IMR-90 (cell line): ENCODE measurements at regions not wholly inside any gene's neighbourhood (a gene's known extent, or its start where the extent isn't known, plus 50 kb on each side); places are given as distances from the start of the nearest gene placed in this dataset.

ENCODE experiments used
- ATAC-seq: fragments of 200-7000 bp; cut with Tn5 transposase; 2 replicates; pipeline ENCODE4 v1.9.1; 2020; ENCODE audit warnings: low read depth, mild to moderate bottlenecking, moderate library complexity
- BruUV-seq: library from RNA; stranded (reverse); fragments of 400-500 nt; replicated peaks from 2 replicates; lab custom pipeline; 2021; lab: Mats Ljungman, UMichigan
- CTCF ChIA-PET: fragments of 300-600 bp; formaldehyde crosslinking; extraction: SDS; loops from one replicate; lab custom pipeline; 2021; ENCODE audit warnings: antibody characterized with exemption; lab: Yijun Ruan, JAX
- POLR2A ChIA-PET: fragments of 300-600 bp; sonication (Branson Sonifier 250); formaldehyde crosslinking; loops from one replicate; lab custom pipeline; 2022; ENCODE audit warnings: antibody characterized with exemption; ENCODE audit not compliant: unreplicated experiment; lab: Charles Lee
- DNase-seq: peaks from one replicate; pipeline ENCODE4 v3.0.0; 2013
- H2AFZ ChIP-seq: replicated peaks from 2 replicates; pipeline ENCODE3; 2013; ENCODE audit warnings: low read length, mild to moderate bottlenecking; ENCODE audit not compliant: poor library complexity
- H2AK5ac ChIP-seq: 2 replicates; pipeline ENCODE4 v1.6.1; 2013; ENCODE audit warnings: low read depth, low read length, inconsistent platforms
- H2AK9ac ChIP-seq: replicated peaks from 2 replicates; pipeline ENCODE3; 2013; ENCODE audit warnings: mild to moderate bottlenecking, low read depth, low read length, moderate library complexity; ENCODE audit not compliant: poor library complexity
- H2BK120ac ChIP-seq: 2 replicates; pipeline ENCODE4 v1.6.1; 2013; ENCODE audit warnings: low read depth, low read length, inconsistent platforms
- H2BK15ac ChIP-seq: 3 replicates; pipeline ENCODE4 v1.6.1; 2013; ENCODE audit warnings: low read depth, low read length, inconsistent platforms
- H2BK20ac ChIP-seq: 2 replicates; pipeline ENCODE4 v1.6.1; 2013; ENCODE audit warnings: low read depth, mild to moderate bottlenecking, inconsistent platforms, low read length, moderate library complexity
- H2BK5ac ChIP-seq: 2 replicates; pipeline ENCODE4 v1.6.1; 2013; ENCODE audit warnings: mild to moderate bottlenecking, low read depth, low read length, inconsistent platforms; ENCODE audit not compliant: poor library complexity, severe bottlenecking
- H3K14ac ChIP-seq: replicated peaks from 2 replicates; pipeline ENCODE4 v1.6.1; 2013; ENCODE audit warnings: low read depth, low read length, inconsistent platforms
- H3K18ac ChIP-seq: 2 replicates; pipeline ENCODE4 v1.6.1; 2013; ENCODE audit warnings: low read depth, low read length, control low read depth
- H3K23ac ChIP-seq: 2 replicates; pipeline ENCODE4 v1.6.1; 2013; ENCODE audit warnings: low read depth, low read length, inconsistent platforms
- H3K27ac ChIP-seq: 2 replicates; pipeline ENCODE4 v1.5.1; 2013; ENCODE audit warnings: mild to moderate bottlenecking, control low read depth, low read length; ENCODE audit not compliant: insufficient read depth
- H3K27me3 ChIP-seq: 2 replicates; pipeline ENCODE4 v1.6.1; 2013; ENCODE audit warnings: low read length; ENCODE audit not compliant: control insufficient read depth, insufficient read depth
- H3K36me3 ChIP-seq: 2 replicates; pipeline ENCODE4 v1.6.1; 2013; ENCODE audit warnings: low read length, mixed read lengths; ENCODE audit not compliant: control insufficient read depth, insufficient read depth
- H3K4ac ChIP-seq: 2 replicates; pipeline ENCODE4 v1.6.1; 2013; ENCODE audit warnings: low read depth, low read length, inconsistent platforms
- H3K4me1 ChIP-seq: 2 replicates; pipeline ENCODE4 v1.6.1; 2013; ENCODE audit warnings: low read length, mixed read lengths; ENCODE audit not compliant: control insufficient read depth, insufficient read depth
- H3K4me2 ChIP-seq: 2 replicates; pipeline ENCODE4 v1.6.1; 2013; ENCODE audit warnings: low read depth, mild to moderate bottlenecking, control low read depth, low read length, moderate library complexity
- H3K4me3 ChIP-seq: 2 replicates; pipeline ENCODE4 v1.5.1; 2013; ENCODE audit warnings: low read depth, mild to moderate bottlenecking, control low read depth, low read length, moderate library complexity; ENCODE audit not compliant: insufficient read depth
- H3K56ac ChIP-seq: 2 replicates; pipeline ENCODE4 v1.6.1; 2013; ENCODE audit warnings: low read length, inconsistent platforms; ENCODE audit not compliant: insufficient read depth; ENCODE audit errors: extremely low read depth
- H3K79me1 ChIP-seq, 2 experiments: 2 replicates each; pipeline ENCODE4 v1.6.1; 2013; ENCODE audit warnings: low read length in 2 of 2, inconsistent platforms in 1 of 2, low read depth in 1 of 2
- H3K9ac ChIP-seq: 2 replicates; pipeline ENCODE4 v1.6.1; 2013; ENCODE audit warnings: low read depth, low read length, control low read depth
- H3K9me1 ChIP-seq: 2 replicates; pipeline ENCODE4 v1.6.1; 2013; ENCODE audit warnings: low read length, inconsistent platforms; ENCODE audit not compliant: insufficient read depth
- H3K9me3 ChIP-seq: 2 replicates; pipeline ENCODE4 v1.6.1; 2013; ENCODE audit warnings: low read length; ENCODE audit not compliant: control insufficient read depth, insufficient read depth
- H4K20me1 ChIP-seq: 2 replicates; pipeline ENCODE4 v1.6.1; 2013; ENCODE audit warnings: low read length, inconsistent platforms; ENCODE audit not compliant: insufficient read depth
- H4K5ac ChIP-seq: 2 replicates; pipeline ENCODE4 v1.6.1; 2013; ENCODE audit warnings: mild to moderate bottlenecking, low read depth, low read length, control low read depth
- H4K8ac ChIP-seq, 2 experiments: 2 replicates each; pipeline ENCODE4 v1.6.1; 2013; ENCODE audit warnings: low read depth in 2 of 2, low read length in 2 of 2, control low read depth in 1 of 2, inconsistent platforms in 1 of 2
- H4K91ac ChIP-seq: 2 replicates; pipeline ENCODE4 v1.6.1; 2013; ENCODE audit warnings: low read depth, low read length, inconsistent platforms; ENCODE audit not compliant: insufficient read depth
- ELK1 ChIP-seq: fragments of 150-350 bp; IDR thresholded peaks from 2 replicates; pipeline ENCODE4 v1.6.1; 2016; ENCODE audit warnings: low read depth, mild to moderate bottlenecking, low read length, moderate library complexity, borderline replicate concordance
- MXI1 ChIP-seq: IDR thresholded peaks from 2 replicates; pipeline ENCODE4 v1.6.1; 2012; ENCODE audit warnings: low read depth, mild to moderate bottlenecking, low read length, moderate library complexity, borderline replicate concordance
- WGBS, 2 experiments: methylation state at CpG; one replicate each; pipeline versions ENCODE4 v1.1.5 to v1.1.7; 2013; ENCODE audit warnings: missing lambda C conversion rate in 2 of 2; ENCODE audit not compliant: insufficient read length in 1 of 2; ENCODE audit errors: extremely low coverage in 2 of 2; 5-methylcytosine and 5-hydroxymethylcytosine counted together
- dilution Hi-C: fragments of 300-500 bp; cut with HindIII; formaldehyde crosslinking; loops from one replicate; pipeline ENCODE4 v1.14.3; 2018; ENCODE audit warnings: low sequenced_read_pairs; ENCODE audit not compliant: unreplicated experiment
- in situ Hi-C: fragments of 300-500 bp; cut with MboI; formaldehyde crosslinking; loops from 3 replicates; pipeline ENCODE4 v1.14.3; 2019; ENCODE audit warnings: low sequenced_read_pairs, inconsistent platforms, mixed read lengths
- intact Hi-C: fragments of 100-400 bp; cut with micrococcal nuclease; formaldehyde crosslinking; loops from 2 replicates; pipeline ENCODE4 v1.10.0; 2022

DNA sequence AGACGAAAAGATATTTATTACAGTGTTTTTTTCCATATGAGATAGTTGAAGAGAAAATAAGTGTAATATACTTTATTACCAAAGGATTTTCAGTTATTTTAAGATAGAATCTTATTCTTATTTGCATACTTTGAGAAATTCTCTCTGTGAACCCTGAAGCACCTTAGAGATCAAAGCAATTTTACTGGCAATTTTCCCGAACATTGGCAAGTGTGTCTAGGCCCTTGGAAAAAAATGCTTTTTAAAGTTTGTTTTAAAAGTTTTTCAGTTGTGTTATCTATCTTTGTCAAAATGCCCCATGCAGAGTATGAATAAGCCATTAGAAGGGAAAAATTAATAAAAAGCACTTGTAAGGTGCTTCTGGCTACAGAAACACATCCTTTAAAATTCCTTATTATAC lies 276.8 kb upstream of the HSF2 start:
- TF ChIP-seq MXI1 (no peak), ELK1 (no peak)
- BruUV-seq, result no TSS peak
- Histone ChIP-seq H3K56ac (no peak overlapping the region), H3K4me1 (no peaks in the 10 kb centered on the region), H3K9me3 (no peaks in the 10 kb centered on the region), H3K14ac (no peak overlapping the region), H4K91ac (no peak overlapping the region), H2AFZ (no peak overlapping the region), H2BK15ac (no peak overlapping the region), H3K9ac (no peak overlapping the region), H3K23ac (no peak overlapping the region), H4K5ac (no peak overlapping the region), H3K27ac (no peak overlapping the region), H3K36me3 (no peaks in the 10 kb centered on the region), H3K79me1 (no peaks in the 10 kb centered on the region), H3K27me3 (no peaks in the 10 kb centered on the region), H4K20me1 (no peaks in the 10 kb centered on the region), H3K4me3 (no peak overlapping the region), H3K9me1 (no peaks in the 10 kb centered on the region), H3K4me2 (no peak overlapping the region), H4K8ac (no peak overlapping the region), H3K4ac (no peak overlapping the region), H2AK5ac (no peak overlapping the region), H2AK9ac (no peak overlapping the region), H2BK120ac (no peak overlapping the region), H3K18ac (no peak overlapping the region), H2BK5ac (no peak overlapping the region), H2BK20ac (no peak overlapping the region)
- intact Hi-C loops (no loop called here), dilution Hi-C loops (no loop called here), in situ Hi-C loops (no loop called here)
- no CpG with 5 or more reads among the region's 2 CpGs for WGBS, 2 experiments
- DNase-seq (no peak), ATAC-seq (no peak)
- CTCF ChIA-PET, result no interaction called here
- POLR2A ChIA-PET, result no interaction called here
